GM10248 (cell line): ENCODE measurements at regions not wholly inside any gene's neighbourhood (a gene's known extent, or its start where the extent isn't known, plus 50 kb on each side); places are given as distances from the start of the nearest gene placed in this dataset.
A peak's percentile ranks its signal among the peaks of the same experiment; 100 is the strongest.

Source experiments
- CTCF ChIA-PET: fragments of 300-600 bp; sonication (Branson Sonifier 250); formaldehyde crosslinking; extraction: SDS; loops from one replicate; lab custom pipeline; 2021; ENCODE audit warnings: antibody characterized with exemption; lab: Yijun Ruan, JAX
- POLR2A ChIA-PET: fragments of 350-650 bp; sonication (Branson Sonifier 250); formaldehyde crosslinking; extraction: SDS; loops from one replicate; lab custom pipeline; 2020; ENCODE audit warnings: antibody characterized with exemption; lab: Yijun Ruan, JAX
- DNase-seq: peaks from one replicate; pipeline ENCODE4 v3.0.0; 2012; ENCODE audit errors: extremely low spot score
- TF ChIP-seq, protein P1 (sequence below): IDR thresholded peaks from 2 replicates; pipeline ENCODE4 v1.5.1; 2012; ENCODE audit warnings: mild to moderate bottlenecking, low read depth; ENCODE audit errors: extremely low read depth, missing control alignments, control extremely low read depth

DNA sequence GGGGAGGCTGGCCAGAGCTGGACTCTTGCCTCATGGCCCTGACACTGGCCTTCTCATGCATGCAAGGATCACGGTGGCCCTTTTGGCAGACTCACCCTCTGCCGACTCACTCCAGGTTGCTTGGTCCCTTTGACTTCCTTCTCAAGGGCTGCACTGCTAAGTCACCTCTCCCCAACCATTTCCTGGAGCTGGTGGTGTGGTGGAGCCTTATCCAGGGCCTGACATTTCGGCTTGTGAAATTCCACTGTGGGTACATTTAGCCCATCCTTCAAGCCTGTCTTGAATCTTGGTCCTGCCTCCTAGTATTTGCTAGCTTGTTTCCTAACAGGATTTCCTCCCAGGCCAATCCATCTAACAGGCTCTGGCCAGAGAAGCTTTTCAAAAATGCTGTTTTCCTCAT is 52.6 kb upstream of the JUN start:
- DNase-seq: no peak
- TF ChIP-seq, protein P1, sequence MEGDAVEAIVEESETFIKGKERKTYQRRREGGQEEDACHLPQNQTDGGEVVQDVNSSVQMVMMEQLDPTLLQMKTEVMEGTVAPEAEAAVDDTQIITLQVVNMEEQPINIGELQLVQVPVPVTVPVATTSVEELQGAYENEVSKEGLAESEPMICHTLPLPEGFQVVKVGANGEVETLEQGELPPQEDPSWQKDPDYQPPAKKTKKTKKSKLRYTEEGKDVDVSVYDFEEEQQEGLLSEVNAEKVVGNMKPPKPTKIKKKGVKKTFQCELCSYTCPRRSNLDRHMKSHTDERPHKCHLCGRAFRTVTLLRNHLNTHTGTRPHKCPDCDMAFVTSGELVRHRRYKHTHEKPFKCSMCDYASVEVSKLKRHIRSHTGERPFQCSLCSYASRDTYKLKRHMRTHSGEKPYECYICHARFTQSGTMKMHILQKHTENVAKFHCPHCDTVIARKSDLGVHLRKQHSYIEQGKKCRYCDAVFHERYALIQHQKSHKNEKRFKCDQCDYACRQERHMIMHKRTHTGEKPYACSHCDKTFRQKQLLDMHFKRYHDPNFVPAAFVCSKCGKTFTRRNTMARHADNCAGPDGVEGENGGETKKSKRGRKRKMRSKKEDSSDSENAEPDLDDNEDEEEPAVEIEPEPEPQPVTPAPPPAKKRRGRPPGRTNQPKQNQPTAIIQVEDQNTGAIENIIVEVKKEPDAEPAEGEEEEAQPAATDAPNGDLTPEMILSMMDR: no peak
- ChIA-PET POLR2A (interaction anchor here (0.7 kb wide), 1 partner anchor 18 kb away, joined by 3 read pairs; no protein-coding TSS in a partner anchor), CTCF (interaction anchor here (0.9 to 1.4 kb wide), 5 partner anchors 10 to 923 kb away, joined by 3 to 5 read pairs (median 4); no protein-coding TSS in a partner anchor)

GRCh38 chr1:58837886-58838285 is 54.0 kb upstream of the JUN start:
- ChIA-PET CTCF (no interaction called here), POLR2A (no interaction called here)
- TF ChIP-seq, protein P1: no peak
- no peak for DNase-seq

GRCh38 chr1:58839147-58839795 is 55.4 kb upstream of the JUN start:
- ChIA-PET POLR2A (no interaction called here), CTCF (interaction anchor here (0.7 to 1.5 kb wide), 3 partner anchors 15 to 18 kb away, joined by 3 read pairs; no protein-coding TSS in a partner anchor)
- TF ChIP-seq, protein P1: no peak
- DNase-seq: no peak

DNA sequence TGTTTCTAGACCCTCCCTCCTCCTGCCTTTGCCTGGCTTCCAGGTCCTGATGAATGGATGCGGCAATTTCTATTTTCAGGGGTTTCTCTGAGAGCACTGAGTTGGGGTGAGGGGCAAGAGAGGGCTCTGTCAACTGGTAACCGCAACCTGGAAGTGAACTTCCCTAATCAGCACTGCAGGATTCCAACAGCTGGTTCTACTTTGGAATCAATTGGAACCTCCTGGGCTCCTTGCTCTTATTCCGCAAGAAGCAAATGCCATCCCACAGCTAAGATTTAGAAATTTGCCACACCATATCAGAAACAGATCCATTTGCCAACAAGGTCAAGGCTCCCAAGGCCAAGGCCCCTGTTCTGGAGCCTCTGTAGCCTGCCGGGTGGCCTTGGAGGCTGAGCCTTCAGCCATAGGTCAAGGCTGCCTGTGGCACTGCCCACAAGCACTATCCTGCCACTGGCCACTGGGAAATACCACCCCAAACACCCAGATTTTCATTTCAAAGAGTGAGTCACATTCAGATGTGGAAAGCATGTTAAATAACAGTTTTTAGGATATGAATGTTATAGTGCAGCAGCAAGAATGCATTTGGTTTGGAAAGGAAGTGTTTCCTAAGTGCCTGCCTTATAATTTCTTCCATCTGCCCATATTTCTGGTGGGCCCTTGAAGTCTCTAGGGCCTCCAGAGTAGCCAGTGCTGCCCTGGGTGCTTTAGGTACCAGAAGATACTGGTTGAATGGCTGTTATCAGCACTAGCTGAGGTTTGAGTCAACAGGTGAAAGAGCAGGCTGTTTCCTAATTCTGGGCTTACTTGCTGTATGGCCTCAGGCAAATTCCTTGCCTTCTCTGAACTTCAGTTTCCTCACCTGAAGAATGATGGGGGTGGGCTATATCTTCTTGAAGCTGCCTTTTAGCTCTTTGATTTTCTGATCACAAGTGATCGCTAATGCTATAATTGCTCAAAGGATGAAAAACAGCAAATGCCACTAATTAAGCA is 56.3 kb upstream of the JUN start:
- no peak for DNase-seq
- ChIA-PET POLR2A (no interaction called here), CTCF (interaction anchor here (1.0 to 1.5 kb wide), 4 partner anchors 11 to 18 kb away, joined by 3 to 5 read pairs (median 3); no protein-coding TSS in a partner anchor)
- TF ChIP-seq, protein P1: no peak

DNA sequence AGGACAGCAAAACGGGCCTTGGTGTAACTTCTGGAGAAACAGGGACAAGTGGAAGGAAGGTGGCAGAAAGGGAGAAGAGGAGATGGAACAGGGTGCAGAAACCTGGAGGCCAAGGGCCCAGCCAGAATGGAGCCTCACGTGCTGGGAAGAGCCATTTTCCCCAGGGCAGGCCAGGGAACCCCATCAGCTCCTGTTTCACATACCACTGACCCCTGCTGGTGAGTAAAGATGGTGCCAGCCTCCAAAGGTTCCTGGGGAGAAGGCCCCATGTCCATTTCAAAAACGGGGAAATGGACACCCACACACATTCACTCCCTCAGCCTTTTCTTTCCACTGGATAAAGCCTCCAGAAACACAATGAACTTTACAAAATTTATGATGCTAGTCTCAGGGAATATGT is 57.6 kb upstream of the JUN start:
- POLR2A ChIA-PET: no interaction called here
- TF ChIP-seq, protein P1: peak; percentile 21
- CTCF ChIA-PET: interaction anchor here (0.7 to 1.6 kb wide), 6 partner anchors 10 to 124 kb away, joined by 3 to 5 read pairs (median 3); no protein-coding TSS in a partner anchor
- DNase-seq: no peak

- CTCF ChIA-PET: interaction anchor here (0.8 to 1.7 kb wide), 5 partner anchors 8 to 35 kb away, joined by 3 to 5 read pairs (median 3); no protein-coding TSS in a partner anchor
These were observed 59.1 kb upstream of the JUN start for GRCh38 chr1:58842941-58843340.

More at GRCh38 chr1:58842941-58843340, 59.1 kb upstream of the JUN start:
- POLR2A ChIA-PET: no interaction called here
- TF ChIP-seq, protein P1: no peak
- DNase-seq: no peak
